ENCODE measurements at regions not wholly inside any gene's neighbourhood (a gene's known extent, or its start where the extent isn't known, plus 50 kb on each side); places are given as distances from the start of the nearest gene placed in this dataset.
"Not testable (repeated sequence)": the region's sequence is repeated elsewhere in the genome, so short reads cannot be mapped to it uniquely, and the experiment has no call there.

GRCh38 chr18:34529358-34530335, 180.5 kb upstream of the DTNA start:
- DNase-seq, result no peak

GRCh38 chr18:34531110-34531509, 179.0 kb upstream of the DTNA start:
- no peak for DNase-seq

- not testable (repeated sequence) for DNase-seq
Observed at GRCh38 chr18:34534642-34535041, 175.5 kb upstream of the DTNA start.

GRCh38 chr18:34540897-34541296, 169.2 kb upstream of the DTNA start:
- no peak for DNase-seq

- DNase-seq, result no peak
Observed at GRCh38 chr18:34542625-34543024, 167.5 kb upstream of the DTNA start.

GRCh38 chr18:34543356-34543755, 166.7 kb upstream of the DTNA start:
- DNase-seq, result no peak

- no peak for DNase-seq
Observed at GRCh38 chr18:34543945-34544344, 166.2 kb upstream of the DTNA start.

- no peak for DNase-seq
Observed at GRCh38 chr18:34544930-34545329, 165.2 kb upstream of the DTNA start.

- no peak for DNase-seq
Observed at GRCh38 chr18:34548120-34548972, 161.8 kb upstream of the DTNA start.

- no peak for DNase-seq
Observed at GRCh38 chr18:34548973-34549294, 161.2 kb upstream of the DTNA start.

GRCh38 chr18:34549367-34549766, 160.7 kb upstream of the DTNA start:
- no peak for DNase-seq

GRCh38 chr18:34550156-34550555, 159.9 kb upstream of the DTNA start:
- no peak for DNase-seq

GRCh38 chr18:34550902-34551301, 159.2 kb upstream of the DTNA start:
- peak in 1 of 14 donors; percentile 80 for DNase-seq

GRCh38 chr18:34551824-34552223, 158.3 kb upstream of the DTNA start:
- peak in 1 of 14 donors; percentile 12 for DNase-seq

GRCh38 chr18:34562252-34562870, 147.7 kb upstream of the DTNA start:
- no peak for DNase-seq

- DNase-seq, result no peak
Observed at GRCh38 chr18:34567857-34568256, 142.2 kb upstream of the DTNA start.

GRCh38 chr18:34576622-34577021, 133.5 kb upstream of the DTNA start:
- no peak for DNase-seq

GRCh38 chr18:34583895-34584294, 126.2 kb upstream of the DTNA start:
- no peak for DNase-seq

GRCh38 chr18:34590503-34590902, 119.6 kb upstream of the DTNA start:
- peak in 1 of 14 donors; percentile 33 for DNase-seq

GRCh38 chr18:34591920-34592444, 118.1 kb upstream of the DTNA start:
- no peak for DNase-seq

- DNase-seq, result no peak
Observed at GRCh38 chr18:34592481-34592880, 117.6 kb upstream of the DTNA start.

- peak in 12 of 14 donors; percentile 6 to 84 (median 36) for DNase-seq
Observed at GRCh38 chr18:34592961-34593382, 117.1 kb upstream of the DTNA start.

GRCh38 chr18:34594266-34594665, 115.8 kb upstream of the DTNA start:
- peak in 1 of 14 donors; percentile 5 for DNase-seq

Measured in C1 segment of cervical spinal cord (tissue), 14 donors.